ENCODE measurements at regions not wholly inside any gene's neighbourhood (a gene's known extent, or its start where the extent isn't known, plus 50 kb on each side); places are given as distances from the start of the nearest gene placed in this dataset.

DNA sequence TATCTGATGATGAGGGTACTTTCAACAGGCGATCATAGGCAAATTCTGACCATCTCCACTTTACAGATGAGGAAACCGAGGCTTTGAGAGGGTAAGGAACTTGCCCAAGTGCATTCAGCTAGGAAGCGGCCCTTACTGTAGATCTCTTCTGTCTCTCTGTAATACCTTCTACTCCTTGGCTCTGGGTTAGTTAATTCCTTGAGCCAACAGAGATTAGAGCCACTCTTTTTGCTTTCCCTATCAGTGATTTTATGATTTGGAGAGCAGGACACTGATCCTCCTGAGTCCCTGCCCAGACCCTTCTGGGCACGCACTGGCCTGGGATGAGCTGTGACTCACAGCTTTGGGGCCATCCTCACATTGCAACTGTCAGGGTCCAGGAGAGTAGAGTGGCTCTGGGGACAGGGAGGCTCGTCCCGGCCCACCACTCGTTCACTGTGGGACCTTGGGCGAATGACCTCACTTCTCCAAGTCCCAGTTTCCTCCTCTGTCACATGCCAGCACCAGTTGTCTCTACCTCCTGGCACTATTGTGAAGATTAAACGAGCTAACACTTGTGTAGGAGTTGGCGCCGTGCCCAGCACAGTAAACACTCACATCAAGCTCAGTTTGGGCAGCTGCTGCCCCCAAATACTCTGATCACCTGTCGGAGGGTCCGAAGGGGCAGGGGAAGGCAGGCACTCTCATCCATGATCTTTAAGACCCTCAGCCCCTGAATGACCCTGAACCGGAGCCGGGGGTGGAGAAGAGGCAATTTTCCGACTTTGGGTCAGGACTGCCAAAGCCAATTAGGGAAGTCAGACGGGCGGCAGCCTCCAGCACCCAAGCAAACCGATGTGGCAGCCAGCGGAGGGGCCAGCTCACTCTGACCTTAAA, 235.0 kb downstream of the MIAT start:
- no peak for DNase-seq (ENCODE audit: low read depth, low spot score)

GRCh38 chr22:26893173-26894110, 236.1 kb downstream of the MIAT start:
- DNase-seq (ENCODE audit: low read depth, low spot score): no peak

- DNase-seq (ENCODE audit: low read depth, low spot score): no peak
These were observed 237.0 kb downstream of the MIAT start for GRCh38 chr22:26894362-26894761.

DNA sequence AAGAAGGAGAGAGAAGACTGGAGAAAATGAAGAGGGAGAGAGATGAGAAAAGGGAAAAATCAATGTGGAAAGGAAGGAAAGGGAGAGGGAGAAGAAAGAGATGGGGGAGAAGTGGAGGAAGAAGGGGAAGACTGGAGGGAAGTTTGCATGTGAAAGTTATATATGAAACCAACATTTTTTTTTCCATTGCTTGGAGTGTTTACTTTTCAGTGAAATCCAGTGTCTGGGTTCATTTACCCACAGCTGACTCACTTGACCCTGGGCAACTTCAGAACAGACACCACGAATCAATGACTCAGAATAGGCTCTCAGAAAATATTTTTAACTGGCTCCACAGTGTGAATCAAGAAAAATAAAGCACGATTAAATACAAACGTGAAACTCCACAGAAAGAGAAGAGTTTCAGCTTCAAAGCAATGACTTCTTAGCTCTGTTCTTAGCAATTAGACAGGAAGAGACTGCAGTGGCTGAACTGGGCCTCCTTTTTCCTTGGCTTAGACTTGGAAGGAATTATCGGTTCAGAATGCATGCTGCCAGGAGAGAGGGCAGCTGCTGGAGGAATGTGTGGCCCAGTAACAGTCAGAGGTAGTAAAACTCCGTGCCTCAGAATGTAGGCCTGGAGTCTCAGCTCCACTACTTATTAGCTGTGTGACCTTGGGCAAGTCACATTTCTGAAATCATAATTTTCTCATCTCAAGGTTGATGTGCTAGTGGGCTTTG, 237.5 kb downstream of the MIAT start:
- DNase-seq (ENCODE audit: low read depth, low spot score): peak; percentile 75

DNA sequence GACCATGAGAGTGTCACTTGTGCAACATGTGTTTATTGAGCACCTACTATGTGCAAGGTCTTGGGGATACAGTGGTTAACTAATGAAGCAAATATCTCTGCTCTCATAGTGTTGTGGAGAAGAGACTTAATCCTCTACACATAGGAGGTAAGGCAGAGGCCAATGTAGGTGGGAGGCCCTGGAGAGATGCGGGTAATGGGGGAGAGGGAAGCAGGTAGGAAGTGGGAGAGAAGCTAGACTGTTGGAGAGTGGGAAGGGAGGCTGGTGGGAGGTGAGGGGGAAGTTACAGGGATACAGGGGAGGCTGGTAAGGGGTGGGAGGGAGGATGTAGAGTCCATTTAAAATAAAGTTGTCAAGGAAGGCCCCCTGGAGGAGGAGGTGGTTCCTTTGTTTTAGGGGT, 240.0 kb downstream of the MIAT start:
- no peak for DNase-seq (ENCODE audit: low read depth, low spot score)

DNA sequence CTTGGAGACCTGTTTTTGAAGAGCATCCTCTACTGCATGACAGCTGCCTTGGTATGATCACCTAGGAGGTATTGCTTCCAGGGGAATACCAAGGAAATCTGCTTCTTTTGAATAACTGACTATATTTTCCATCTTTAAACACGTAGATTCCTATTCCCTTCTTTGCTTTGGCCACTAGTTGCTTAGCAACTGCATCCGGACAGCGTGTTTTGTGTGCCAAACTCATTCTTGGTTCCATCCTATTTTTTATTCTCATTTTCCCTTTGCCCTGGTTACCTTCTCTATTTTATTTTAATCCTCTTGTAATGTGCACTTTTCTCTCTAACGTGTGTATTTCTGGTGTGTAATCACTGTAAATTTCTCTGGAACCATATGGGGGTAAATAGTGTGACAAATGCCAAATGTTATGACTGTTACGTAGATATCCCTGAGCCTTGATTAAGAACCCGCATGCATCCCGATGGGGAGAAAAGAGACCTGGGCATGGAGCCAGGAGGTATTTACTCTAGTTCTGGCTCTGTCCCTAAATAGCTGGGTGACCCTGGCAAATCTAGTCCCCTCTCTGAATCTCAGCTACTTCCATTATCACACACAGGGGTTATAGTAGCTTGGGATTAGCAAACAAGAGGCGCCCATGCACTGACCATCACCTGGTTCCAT, 241.7 kb downstream of the MIAT start:
- no peak for DNase-seq (ENCODE audit: low read depth, low spot score)

GRCh38 chr22:26900787-26901186, 243.4 kb downstream of the MIAT start:
- no peak for DNase-seq (ENCODE audit: low read depth, low spot score)

- no peak for DNase-seq (ENCODE audit: low read depth, low spot score)
These were observed 243.9 kb downstream of the MIAT start for GRCh38 chr22:26901198-26901816.

- DNase-seq (ENCODE audit: low read depth, low spot score): no peak
These were observed 245.1 kb downstream of the MIAT start for GRCh38 chr22:26902401-26903029.

DNA sequence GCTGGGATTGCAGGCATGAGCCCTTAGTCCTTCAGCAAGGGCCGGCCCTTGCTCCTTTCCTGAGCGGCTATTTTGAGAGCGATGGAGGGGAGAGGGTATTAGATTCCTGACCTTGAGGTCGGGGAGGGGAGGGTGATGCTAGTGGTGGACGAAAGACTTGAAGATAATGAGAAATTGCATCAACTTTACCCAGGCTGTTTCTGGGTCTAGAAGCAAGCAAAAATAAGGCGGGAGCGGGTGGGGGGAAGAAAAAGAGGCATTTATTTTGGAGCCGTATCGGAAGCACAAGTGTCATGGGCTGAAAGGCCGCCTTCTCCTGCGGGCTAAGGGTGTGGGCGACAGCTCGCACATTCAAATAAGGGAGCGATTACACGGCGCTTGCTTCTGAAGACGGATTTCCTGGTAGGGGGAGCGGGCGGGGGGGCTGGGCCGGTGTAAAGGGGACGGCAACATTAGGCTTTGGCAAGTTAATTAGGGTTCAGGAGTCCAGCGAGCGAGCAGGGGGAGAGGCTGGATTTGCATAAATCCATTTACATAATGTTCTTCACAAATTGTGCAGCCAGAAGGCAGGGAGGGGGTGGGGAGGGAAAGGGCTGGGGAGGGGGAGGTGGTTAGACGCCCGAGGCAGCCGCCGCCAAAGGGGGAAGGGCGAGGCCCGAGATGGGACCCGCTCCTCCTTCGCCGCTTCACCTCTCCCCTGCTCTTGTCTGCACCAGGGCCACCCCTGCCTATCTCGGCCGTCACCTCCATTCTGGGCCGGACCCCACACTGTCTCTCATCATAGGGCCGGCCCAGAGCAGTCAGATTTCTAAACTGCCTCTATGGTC, 245.9 kb downstream of the MIAT start:
- no peak for DNase-seq (ENCODE audit: low read depth, low spot score)

- no peak for DNase-seq (ENCODE audit: low read depth, low spot score)
These were observed 247.1 kb downstream of the MIAT start for GRCh38 chr22:26904483-26904882.

DNA sequence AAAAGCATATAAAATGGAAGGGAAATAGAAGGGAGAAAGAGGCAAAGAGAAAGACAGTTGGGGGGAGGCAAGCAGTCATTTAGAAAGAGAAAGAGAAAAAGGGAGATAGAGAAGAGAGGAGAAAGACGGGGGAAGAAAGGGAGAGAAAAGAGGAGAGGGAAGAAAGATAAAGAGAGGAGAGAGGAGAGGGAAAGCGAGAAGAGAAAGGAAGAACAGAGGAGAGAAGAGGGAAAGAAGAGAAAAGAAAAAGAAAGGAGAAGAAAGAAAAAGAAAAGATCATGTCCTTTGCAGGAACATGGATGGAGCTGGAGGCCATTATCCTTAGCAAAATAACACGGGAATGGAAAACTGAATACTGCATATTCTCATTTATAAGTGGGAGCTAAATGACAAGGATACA, 247.7 kb downstream of the MIAT start:
- no peak for DNase-seq (ENCODE audit: low read depth, low spot score)

DNA sequence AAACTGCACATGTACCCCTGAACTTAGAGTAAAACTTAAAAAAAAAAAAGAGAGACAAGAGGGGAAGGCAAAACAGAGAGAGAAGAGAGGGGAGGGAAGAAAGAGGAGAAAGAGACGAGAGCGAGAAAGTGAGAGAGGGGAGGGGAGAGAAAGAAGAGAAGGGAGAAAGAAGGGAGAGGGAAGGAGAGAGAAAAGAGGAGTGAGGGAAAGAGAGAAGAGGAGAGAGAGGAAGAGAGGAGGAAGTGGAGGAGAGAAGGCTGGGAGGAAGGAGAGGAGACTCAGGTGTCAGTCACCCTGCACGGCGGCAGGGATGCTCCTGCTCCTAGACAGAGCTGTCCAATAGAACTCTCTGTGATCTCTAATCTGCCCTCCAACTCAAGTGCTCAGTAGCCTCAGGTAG, 248.3 kb downstream of the MIAT start:
- no peak for DNase-seq (ENCODE audit: low read depth, low spot score)

GRCh38 chr22:26906464-26906863, 249.1 kb downstream of the MIAT start:
- no peak for DNase-seq (ENCODE audit: low read depth, low spot score)

GRCh38 chr22:26907366-26907765, 250.0 kb downstream of the MIAT start:
- no peak for DNase-seq (ENCODE audit: low read depth, low spot score)

- DNase-seq (ENCODE audit: low read depth, low spot score): no peak
These were observed 253.5 kb downstream of the MIAT start for GRCh38 chr22:26910845-26911244.

GRCh38 chr22:26912655-26913345, 255.4 kb downstream of the MIAT start:
- DNase-seq (ENCODE audit: low read depth, low spot score): no peak

DNA sequence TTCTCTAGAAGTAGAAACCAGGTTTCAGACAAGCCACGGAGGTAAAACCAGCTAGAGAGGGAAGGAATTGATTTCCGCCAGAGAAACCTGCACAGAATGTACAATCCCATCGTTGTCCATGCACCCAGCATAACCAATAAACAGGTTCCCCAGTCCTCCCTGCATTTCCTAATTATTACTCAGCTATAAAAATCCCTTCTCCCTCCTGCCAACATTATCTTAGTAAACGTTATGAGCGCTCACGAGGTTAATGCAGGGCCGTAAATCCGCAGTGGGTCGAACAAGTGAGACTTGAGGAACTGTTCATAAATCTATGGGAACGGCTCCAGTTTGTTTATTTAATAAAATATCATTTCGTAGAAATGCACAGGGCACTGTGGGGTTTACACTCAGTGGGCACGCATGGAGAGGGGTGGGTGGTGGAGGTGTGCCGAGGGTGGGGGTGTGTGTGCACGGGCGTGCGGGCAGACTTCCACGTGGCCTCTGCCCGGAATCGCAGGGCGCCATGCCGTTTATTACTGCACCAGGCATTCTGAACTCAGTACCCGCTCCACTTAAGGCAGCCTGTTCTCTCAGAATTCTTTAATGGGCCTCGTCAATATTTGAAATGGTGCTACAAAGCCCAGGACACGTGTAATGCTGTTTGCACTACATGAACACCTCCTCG, 257.3 kb downstream of the MIAT start:
- DNase-seq (ENCODE audit: low read depth, low spot score): no peak

All from brain pericyte (primary cell).